Pons (tissue), 1 donor: ENCODE measurements at regions not wholly inside any gene's neighbourhood (a gene's known extent, or its start where the extent isn't known, plus 50 kb on each side); places are given as distances from the start of the nearest gene placed in this dataset.
"Not testable (repeated sequence)": the region's sequence is repeated elsewhere in the genome, so short reads cannot be mapped to it uniquely, and the experiment has no call there.

Experiments used
- DNase-seq: peaks from one replicate; pipeline ENCODE4 v3.0.0-alpha.2; 2016; ENCODE audit warnings: low spot score

DNA sequence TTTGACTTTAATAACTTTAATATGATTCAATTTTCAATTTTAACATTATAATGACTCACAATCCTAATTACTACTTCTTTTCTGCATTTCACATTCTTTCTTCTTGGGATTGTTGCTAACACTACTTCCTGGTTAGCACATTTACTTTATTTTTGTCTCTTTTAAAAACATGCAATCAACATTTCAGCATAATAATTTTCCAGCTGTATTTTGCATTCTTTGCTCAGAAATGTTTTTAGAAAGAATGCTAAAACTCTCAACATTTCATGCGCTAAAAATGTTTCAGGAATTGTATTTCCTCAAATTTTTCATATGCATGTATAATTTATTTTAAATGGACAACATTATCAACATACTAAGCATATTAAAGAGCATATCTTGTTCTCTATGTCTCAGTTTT, 1302.1 kb upstream of the GJE1 start:
- DNase-seq, result no peak

DNA sequence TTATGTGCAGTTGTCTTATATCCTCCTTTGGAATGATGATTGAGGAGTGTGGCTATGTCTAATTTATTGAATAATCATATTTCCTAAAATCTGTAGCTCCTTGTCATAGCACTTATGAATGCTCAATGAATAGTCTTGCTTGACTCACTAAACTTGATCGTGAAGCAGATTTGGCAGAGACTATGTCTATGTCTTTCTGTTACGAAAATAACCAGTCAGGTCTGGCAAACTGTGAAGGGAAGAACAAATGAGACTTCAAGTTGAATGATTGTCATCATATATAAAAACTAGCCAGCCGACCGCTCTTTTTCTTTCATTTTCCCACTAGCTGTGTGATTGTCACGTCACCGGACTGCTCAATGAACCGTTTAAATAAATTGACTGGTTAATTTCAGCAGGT, 1303.9 kb upstream of the GJE1 start:
- no peak for DNase-seq

DNA sequence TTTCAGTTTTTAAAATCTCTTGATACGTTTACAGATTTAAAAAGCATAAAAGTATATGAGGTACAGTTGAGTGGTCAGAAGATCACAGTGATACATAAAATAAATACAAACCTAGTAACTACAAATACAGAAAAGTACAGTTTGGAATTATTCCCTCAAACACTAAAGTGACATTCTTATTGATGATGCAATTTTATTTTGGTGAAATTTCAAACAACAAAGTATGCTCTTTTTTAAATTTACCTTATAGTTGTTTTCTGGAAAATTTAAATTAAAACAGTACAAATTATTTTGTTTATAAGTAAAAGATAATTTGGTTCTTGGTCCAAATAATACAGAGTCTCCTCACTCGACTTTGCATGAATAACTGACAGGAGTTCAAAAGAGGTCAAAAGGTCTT, 1305.1 kb upstream of the GJE1 start:
- DNase-seq, result no peak

DNA sequence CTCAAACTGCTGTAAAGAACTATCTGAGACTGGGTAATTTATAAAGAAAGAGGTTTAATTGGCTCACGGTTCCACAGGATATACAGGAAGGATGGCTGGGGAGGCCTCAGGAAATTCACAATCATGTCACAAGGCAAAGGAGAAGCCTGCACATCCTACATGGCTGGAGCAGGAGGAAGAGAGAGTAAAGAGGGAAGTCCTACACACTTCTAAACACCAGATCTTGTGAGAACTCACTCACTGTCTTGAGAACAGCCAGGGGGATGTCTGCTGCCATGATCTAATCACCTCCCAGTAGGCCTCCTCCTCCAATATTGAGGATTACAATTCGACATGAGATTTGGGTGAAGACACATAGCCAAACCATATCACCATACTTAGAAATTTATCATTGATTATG, 1307.0 kb upstream of the GJE1 start:
- no peak for DNase-seq

DNA sequence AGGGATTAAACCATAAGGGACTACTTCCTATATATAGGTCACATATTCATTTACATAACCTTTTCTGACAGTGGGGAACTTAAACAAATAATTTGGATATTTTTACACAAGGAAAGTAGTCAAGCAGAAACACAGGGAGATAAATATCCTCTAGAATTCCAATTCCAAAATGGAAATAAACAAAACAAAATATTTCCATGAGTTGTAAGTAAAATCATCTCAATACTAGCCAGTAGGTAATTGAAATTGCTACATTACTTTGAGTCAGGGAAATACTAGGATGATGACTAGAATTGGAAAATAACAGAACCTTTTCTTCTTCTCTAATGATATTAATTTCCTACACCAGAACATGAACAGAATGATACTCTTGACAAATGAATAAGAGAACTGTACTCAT, 1308.1 kb upstream of the GJE1 start:
- no peak for DNase-seq

DNA sequence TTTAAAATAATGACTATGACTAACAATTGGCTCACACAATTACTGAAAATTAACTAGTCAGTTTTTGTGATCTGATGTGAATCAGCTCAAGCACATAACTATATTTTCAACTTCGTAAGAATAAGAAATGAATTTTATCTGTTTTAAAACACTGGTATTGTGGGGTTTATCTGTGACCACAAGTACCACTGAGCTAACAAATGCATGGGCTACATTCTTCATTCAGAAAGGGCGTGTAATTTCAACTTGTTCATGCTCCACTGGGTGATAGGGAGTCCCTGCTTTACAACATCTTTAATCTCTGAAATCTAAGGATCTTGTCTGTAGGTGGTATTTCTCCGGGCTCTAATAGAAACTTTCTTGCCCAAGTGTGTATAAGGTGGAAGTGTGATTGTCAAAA, 1311.5 kb upstream of the GJE1 start:
- DNase-seq, result no peak

DNA sequence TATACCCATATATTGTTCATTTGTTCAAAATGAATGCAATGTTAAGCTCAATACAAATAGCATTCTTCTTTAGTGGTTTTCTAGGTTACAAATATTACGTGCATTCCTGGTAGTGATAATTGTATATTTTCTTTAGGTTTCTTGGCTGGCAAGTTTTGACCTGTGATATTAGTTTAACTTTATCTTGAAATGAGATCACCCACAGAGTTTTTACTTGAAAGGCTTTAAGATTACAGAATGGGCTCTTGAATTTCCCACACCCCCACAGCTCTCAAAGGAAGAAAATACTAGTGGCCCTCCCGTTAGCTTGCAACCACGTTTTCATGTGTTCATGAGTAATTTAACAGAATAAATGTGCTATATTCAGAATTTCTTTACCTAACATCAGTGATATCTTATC, 1315.5 kb upstream of the GJE1 start:
- DNase-seq, result no peak

DNA sequence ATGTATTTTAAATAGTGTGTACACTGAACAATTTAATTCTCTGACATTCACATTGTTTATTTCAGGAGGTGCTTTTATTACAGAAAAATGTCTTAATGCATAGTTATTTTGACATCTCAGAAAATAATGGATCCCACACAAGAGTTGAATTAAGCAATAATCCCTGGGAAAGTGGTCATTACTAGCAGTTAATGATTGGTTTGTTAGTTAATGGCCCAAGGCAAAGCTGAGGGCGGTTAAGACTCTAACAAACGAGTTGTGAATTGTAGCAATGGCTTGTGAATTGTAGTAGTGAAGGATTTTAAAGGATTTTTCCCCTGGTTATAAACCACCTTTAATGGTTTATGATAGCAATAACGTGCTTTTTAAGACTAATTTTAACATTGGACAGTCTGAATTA, 1316.0 kb upstream of the GJE1 start:
- DNase-seq, result no peak

DNA sequence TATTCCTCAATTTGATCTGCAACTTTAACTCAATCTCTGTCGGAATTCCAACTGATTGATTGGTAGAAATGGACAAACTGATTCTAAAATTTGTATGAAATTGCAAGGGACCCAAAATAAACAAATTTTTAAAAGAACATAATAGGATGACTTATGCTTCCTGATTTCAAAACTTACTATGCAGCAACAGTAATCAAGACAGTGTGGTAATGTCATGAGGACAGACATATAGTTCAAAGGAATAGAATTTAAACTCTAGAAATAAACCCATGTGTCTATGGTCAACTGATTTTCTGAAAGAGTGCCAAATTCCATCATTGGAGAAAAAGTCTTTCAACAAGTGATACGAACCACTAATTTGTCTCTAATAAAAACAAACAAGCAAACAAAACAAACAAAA, 1320.1 kb upstream of the GJE1 start:
- DNase-seq, result no peak

DNA sequence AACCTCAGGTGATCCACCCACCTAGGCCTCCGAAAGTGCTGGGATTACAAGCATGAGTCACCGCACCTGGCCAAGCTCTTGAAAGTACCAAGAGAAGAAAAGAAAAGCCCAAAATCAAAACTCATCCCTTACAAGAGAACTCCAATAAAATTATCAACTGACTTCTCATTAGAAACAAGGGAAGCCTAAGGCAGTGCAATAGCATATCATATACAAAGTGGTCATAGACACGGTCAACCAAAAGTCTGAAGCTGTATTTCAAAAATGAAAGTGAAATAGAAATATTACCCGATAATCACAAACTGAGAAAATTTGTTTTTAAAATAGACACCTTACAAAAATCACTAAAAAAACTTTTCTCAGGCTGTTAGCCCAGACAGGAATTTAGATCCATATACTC, 1321.1 kb upstream of the GJE1 start:
- no peak for DNase-seq

DNA sequence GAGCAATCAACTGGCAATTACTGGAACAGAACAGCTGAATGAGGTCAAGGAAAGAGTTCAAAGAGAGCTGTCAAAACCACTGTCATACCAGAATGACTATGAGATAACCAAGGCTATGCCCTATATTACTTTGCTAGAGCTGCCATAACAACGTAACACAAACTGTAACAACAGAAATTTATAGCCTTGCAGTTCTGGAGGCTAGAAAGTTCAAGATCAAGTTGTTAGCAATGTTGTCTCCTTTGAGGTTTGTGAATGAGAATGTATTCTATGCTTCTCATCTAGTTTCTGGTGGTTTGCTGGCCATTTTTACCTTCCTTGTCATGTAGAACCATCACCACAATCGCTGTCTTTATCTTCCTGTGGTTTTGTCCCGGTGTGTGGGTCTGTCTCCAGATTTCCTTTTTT, 1323.0 kb upstream of the GJE1 start:
- no peak for DNase-seq

DNA sequence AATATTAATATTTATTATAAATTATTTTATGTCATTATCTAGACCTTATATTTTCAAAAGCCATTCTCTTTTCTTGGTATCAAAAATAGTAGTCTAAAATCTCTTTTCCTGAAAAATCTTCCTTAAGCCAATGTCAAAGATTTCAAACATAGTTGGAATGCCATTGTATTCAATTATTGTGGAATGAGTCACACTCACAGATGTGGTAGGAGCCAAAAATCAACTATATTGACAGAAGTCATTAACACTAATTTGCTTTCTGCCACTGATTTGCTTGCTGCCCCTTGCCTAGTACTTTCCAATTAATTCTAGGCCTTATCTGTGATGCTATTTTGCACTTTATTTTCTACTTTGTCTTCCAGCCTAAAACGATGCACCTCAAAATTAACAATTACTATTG, 1326.3 kb upstream of the GJE1 start:
- DNase-seq, result no peak

DNA sequence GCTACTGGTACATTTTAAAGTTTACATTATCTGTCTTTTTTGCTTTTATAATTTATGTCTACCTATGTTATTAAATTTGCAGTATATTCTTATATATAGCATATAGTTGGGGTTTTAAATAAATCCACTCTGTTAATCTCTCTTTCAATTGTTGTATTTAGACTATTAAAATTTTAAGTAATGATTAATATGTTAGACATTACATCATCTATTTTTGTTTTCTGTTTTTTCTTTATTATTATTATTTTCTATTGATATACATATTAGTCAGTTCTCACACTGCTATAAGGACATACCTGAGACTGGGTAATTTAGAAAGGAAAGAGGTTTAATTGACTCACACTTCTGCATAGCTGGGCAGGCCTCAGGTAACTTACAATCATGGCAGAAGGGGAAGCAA, 1338.2 kb upstream of the GJE1 start:
- no peak for DNase-seq

DNA sequence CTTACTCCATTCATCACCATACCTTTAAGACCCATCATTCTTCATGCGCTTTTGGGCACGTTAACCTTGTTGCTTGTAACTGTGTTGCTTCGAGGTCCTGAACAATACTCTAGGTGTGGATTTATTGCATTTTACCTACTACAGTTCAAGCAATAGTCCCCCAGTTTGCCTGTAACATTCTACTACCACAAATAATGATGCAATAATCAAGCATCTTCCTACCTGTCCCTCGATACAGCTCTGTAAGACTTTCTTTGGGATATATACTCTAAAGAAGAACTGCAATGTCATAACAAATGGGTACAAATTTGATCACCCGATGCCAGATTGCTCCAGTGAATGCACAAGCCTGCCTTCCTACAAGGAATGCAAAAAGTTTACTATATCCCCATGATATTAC, 1342.6 kb upstream of the GJE1 start:
- DNase-seq, result no peak

DNA sequence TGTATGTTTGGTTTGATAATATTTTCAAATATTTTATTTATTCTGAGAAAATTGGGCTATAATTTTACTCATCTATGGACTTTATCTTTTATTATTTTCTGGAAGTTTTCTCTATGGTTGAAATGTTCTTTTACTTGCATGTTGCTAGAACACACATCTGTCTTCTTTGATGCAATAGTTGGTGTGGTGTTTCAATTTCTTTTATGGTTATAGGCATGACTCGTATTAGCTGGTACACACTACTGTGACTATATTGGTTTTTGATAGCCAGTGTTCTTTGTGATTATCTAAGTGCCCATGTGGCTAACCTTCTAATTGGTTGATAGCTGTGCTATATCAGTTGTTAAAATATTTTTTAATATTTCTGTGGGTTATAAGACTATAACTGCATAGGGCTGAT, 1343.3 kb upstream of the GJE1 start:
- no peak for DNase-seq

DNA sequence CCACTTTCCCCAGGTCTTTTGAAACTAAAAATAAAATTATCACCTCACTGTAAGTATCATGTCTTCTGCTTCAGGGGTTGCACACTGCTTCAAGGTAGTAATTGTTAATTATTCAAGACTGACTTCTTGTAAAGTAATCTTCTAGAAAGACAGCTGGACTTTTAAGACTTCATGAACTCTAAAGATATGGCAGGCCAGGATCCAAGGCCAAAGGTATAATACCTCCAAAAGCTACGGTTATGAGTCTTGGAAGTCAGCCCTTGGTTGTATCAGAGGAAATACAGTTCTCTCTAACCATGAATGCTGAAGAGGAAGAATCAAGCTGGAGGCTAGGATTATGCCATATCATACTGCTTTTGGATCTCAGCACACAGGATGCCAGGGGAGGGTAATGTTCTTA, 1346.8 kb upstream of the GJE1 start:
- DNase-seq, result no peak

DNA sequence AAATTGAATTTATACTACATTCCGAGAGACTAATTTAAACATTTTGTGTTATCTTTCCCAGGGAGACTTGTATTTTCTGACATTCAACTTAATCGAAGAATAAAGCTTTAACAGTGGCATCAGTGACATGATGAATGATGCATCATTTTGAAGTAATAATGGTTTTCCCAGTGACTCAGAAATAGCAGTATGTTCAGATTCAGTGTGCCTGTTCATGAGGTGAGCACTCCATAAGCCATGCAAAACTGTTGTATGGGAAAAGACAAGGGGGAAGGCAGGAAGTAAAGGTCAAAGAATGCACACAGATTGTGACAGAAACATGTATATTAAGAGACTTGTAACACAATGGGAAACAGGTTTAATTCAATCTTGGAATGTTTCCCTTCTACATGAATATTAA, 1348.2 kb upstream of the GJE1 start:
- DNase-seq, result no peak

DNA sequence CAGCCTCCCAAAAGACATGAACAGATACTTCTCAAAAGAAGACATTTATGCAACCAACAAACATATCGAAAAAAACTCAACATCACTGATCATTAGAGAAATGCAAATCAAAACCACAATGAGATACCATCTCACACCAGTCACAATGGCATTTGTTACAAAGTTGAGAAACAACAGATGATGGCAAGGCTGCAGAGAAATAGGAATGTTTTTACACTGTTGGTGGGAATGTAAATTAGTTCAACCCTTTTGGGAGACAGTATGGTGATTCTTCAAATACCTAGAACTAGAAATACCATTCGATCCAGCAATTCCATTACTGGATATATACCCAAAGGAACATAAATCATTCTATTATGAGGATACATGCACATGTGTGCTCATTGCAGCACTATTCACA, 1349.2 kb upstream of the GJE1 start:
- DNase-seq, result not testable (repeated sequence)

DNA sequence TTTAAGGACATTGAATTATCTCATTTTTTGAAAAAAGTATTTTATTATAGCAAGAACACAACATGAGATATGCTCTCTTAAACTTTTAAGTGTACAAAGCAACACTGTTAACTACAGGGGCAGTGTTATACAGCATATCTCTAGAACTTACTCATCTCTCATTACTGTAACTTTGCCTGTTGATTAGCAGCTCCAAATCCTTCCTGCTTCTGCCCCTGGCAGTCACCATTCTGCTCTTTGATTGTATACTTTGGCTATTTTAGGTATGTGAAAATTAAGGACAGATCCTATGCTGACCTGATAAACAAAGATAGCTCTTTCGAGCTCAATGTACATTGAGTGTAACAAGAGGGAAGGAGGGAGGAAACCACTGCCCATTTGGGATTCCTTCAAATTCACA, 1349.8 kb upstream of the GJE1 start:
- DNase-seq, result no peak

DNA sequence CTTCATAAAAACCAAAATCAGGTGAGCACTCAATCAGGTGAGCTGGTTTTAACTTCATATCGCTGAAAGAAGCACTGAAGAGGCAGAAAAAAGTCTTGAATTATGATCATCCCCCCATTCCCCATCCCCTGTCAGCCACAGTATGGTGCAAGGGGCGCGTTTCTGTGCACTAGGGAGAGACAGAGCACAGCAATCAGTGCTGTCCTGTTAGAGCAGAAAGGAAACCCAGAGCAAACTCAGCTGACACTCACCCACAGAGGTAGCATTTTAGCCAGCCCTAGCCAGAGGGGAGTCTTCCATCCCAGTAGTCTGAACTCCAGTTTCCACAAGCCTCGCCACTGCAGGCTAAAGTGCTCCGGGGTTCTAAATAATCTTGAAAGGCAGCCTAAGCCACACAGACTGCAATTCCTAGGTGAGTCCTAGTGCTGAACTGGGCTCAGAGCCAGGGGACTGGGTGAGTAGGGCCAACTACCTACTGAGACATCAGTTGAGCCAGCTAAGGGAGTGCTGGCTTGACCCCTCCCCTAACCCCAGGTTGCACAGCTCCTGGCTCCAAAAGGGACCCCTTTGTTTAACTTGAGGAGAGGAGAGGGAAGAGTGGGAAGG, 1352.6 kb upstream of the GJE1 start:
- DNase-seq, result no peak

DNA sequence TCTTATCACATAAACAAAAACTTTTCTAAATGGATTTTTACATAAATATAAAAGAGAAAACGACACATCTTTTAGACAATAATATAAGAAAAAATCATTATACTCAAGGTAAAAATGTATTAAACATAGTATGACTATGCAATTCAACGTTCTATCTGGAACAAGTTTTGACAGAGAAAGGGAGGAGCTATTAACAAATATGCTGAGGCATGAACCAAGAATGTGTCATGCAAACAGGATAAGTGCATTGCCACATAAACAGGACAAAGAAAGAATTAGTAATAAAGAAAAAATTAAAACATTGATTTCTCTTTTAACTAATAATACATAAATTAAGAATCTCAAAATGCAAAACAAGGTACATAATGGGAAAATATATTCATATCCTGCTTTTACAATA, 1353.4 kb upstream of the GJE1 start:
- no peak for DNase-seq

DNA sequence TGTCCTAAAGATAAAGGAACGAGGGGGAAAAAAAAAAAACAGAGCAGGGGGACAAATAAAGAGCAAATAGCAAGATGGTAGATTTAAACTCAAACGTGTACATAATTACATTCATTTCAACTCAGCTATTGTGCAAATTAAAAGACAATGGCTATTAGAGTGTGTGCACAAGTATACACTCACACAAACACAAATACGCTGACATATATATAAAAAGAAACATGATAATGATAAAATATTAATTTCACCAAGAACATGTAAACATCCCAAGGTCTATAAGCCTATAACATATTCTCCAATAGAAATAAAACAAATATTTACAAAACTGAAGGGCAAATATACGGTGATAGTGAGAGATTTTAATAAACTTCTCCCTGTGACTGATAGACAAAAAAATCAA, 1354.9 kb upstream of the GJE1 start:
- DNase-seq, result no peak

DNA sequence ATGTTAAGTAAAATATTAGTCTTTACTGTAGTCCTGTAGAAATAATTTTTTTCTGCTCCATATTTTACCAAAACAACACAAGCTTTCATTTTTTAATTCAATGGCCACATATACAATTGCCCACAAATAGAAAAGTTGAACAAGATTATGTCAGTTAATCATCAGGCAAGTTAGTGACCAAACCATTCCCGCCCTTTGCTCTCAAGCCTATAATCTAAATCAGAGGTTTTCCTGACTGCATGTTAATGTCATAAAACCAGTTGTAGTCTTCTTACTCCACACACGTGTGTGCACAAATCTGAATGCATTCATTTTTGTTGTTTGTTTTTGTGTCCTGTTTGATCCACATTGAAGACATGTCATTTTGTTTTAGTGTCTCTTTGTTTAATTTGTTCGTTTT, 1357.7 kb upstream of the GJE1 start:
- DNase-seq, result no peak

DNA sequence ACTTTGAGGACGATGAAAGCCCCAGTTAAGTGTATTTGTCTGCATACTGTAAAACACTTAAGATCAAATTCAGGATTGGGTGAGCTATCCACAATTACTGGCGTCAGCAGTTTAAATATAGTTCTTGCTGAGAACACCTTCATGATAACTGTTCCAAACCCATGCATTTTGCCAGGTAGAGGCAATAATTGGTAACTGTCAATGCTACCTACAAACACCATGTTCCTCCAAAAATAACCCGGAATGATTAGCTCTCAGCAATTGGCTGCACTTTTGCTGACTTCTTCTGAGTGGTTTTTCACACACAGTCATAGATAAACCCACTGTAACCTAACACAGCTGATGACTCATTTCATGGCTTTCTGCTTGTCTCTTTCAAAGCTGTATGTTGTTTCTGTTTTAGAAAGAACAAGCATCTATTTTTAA, 1358.6 kb upstream of the GJE1 start:
- no peak for DNase-seq

DNA sequence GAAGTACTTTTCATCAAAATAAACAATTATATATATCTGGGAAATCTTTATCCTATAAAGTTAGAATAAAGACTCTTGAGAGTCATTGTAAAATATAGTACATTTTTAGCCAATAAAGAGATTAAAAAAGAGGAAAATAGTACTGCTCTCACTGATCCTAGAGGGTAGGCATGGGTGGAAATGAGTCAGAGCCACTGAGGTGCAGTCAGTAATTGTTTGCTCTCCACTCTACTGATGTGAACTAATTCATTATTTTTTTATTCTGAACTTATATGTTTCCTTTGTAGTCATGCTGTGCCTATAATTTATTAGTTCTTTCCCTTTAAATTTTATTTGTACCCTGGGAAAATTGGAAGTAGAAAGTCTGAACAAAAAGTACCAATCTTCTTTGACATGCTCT, 1359.4 kb upstream of the GJE1 start:
- no peak for DNase-seq
